ENCODE measurements at regions not wholly inside any gene's neighbourhood (a gene's known extent, or its start where the extent isn't known, plus 50 kb on each side); places are given as distances from the start of the nearest gene placed in this dataset.

DNA sequence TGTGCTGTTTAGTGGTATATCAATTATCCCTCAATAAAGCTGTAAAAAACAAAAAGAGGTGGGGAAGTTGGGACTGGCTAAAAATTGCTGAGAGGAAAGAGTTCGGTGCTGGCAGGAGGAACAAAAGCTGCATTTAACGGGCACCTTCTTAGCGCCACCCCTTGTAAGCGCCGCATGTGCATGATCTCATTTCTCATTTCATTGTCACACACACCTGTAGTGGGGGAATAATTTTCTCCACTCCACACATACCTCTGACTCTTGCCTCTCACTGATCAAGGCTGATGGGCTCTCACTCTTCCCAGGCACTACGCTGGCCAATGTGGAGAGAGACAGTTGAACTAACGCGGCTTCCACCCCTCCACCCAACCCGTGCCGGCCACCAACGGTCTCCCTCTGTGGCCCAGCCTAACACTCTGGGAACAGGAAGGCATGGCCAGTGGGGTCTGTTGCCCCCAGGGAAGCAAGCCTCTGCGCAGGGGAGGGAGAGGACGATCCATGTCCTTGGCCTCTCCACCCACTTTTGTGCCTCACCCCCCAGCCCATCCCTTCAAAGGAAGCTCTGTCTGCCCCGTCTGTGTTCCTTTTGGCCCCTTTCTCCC is 186.7 kb upstream of the SYT13 start:
- ChIA-PET CTCF (no interaction called here), POLR2A (no interaction called here)
- FAIRE-seq, result no peak
- WGBS (ENCODE audit: missing lambda C conversion rate), result 52% methylated on average over 14 of the region's 14 CpGs
- no peak overlapping the region for H3K4me3 ChIP-seq
- no peak for DNase-seq (ENCODE audit: low read depth in 1 of 2, low spot score in 1 of 2)
- no peak for ATAC-seq
- no peak overlapping the region for H3K27ac ChIP-seq
- H3K4me2 ChIP-seq, result no peak overlapping the region
- TF ChIP-seq BHLHE40 (IDR thresholded peaks at IDR 0.05; ENCODE audit: low read depth, low read length), result no peak
- no peak for TF ChIP-seq KDM5A (IDR thresholded peaks at IDR 0.05)
- no peak for TF ChIP-seq NPAS2 (CRISPR knock-in tag; IDR thresholded peaks at IDR 0.05; ENCODE audit: borderline replicate concordance)
- no peak for TF ChIP-seq FOSL2 (IDR thresholded peaks at IDR 0.05)
- TF ChIP-seq FOSL2 (CRISPR knock-in tag; IDR thresholded peaks at IDR 0.05), result no peak
- no peak for TF ChIP-seq FOXS1 (CRISPR knock-in tag; IDR thresholded peaks at IDR 0.05)
- TF ChIP-seq ESRRA (IDR thresholded peaks at IDR 0.05; ENCODE audit: borderline replicate concordance, low read length), result no peak
- TF ChIP-seq CBX8 (IDR thresholded peaks at IDR 0.05), result no peak
- TF ChIP-seq TFCP2L1 (CRISPR knock-in tag; IDR thresholded peaks at IDR 0.05), result no peak
- no peak for TF ChIP-seq TP53 (CRISPR knock-in tag; IDR thresholded peaks at IDR 0.05)
- no peak for TF ChIP-seq NFE2L2 (conservative IDR thresholded peaks at IDR 0.05; ENCODE audit: low read length)
- no peak for TF ChIP-seq RNF2 (IDR thresholded peaks at IDR 0.05; ENCODE audit: borderline replicate concordance, low read depth)
- no peak for TF ChIP-seq HOXB13 (CRISPR knock-in tag; IDR thresholded peaks at IDR 0.05; ENCODE audit: low read depth)
- TF ChIP-seq SREBF2 (IDR thresholded peaks at IDR 0.05), result no peak
- TF ChIP-seq EHMT2 (IDR thresholded peaks at IDR 0.05; ENCODE audit: low read depth), result no peak
- no peak for TF ChIP-seq POLR2A (IDR thresholded peaks at IDR 0.05; ENCODE audit: low read length)
- TF ChIP-seq EP300 (IDR thresholded peaks at IDR 0.05), result no peak
- no peak for TF ChIP-seq ZC3H11A (IDR thresholded peaks at IDR 0.05)
- H3K9me3 ChIP-seq, result no peaks in the 10 kb centered on the region
- no peaks in the 10 kb centered on the region for H3K4me1 ChIP-seq

DNA sequence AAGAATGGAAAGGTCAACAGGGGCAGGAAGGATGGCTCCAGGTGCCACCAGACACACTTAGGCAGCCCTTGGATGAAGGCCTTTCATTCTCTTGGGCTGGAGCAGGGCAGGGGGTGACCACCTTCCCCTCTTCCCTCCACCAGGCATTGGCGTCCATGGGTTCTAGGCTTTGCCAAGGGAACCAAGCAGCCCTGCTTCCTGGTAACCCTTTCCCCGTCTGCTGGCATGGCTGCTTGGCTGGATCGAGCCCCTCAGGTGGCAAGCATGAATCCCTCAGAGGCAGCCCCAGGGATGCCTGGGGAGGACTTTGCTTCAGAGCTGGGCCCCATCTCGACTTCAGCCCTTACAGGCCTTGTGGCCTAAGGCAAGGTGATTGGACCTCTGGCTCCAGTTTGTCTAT is 185.1 kb upstream of the SYT13 start:
- ChIA-PET POLR2A (no interaction called here), CTCF (no interaction called here)
- TF ChIP-seq NR3C1 (IDR thresholded peaks at IDR 0.05) (no peak), GATA3 (IDR thresholded peaks at IDR 0.05; ENCODE audit: borderline replicate concordance) (no peak), PBX3 (IDR thresholded peaks at IDR 0.05) (no peak), NFE2L2 (conservative IDR thresholded peaks at IDR 0.05; ENCODE audit: low read length) (no peak)
- WGBS (ENCODE audit: missing lambda C conversion rate), result 45% methylated on average over 4 of the region's 4 CpGs
- Histone ChIP-seq H3K4me1 (no peaks in the 10 kb centered on the region), H3K4me2 (no peak overlapping the region), H3K9me3 (no peaks in the 10 kb centered on the region), H3K27ac (no peak overlapping the region), H3K4me3 (no peak overlapping the region)
- FAIRE-seq (no peak), ATAC-seq (no peak), DNase-seq (ENCODE audit: low read depth in 1 of 2, low spot score in 1 of 2) (no peak)

- Histone ChIP-seq H3K4me1 (no peaks in the 10 kb centered on the region), H3K4me3 (no peak overlapping the region), H3K4me2 (no peak overlapping the region), H3K9me3 (no peaks in the 10 kb centered on the region), H3K27ac (no peak overlapping the region)
- WGBS (ENCODE audit: missing lambda C conversion rate), result 53% methylated on average over 2 of the region's 3 CpGs
- FAIRE-seq (no peak), DNase-seq (ENCODE audit: low read depth in 1 of 2, low spot score in 1 of 2) (no peak), ATAC-seq (no peak)
- ChIA-PET POLR2A (no interaction called here), CTCF (interaction anchor here (2.3 kb wide), 1 partner anchor 184 kb away, joined by 9 read pairs; no protein-coding TSS in a partner anchor)
- no peak for TF ChIP-seq HOXB13 (CRISPR knock-in tag; IDR thresholded peaks at IDR 0.05; ENCODE audit: low read depth)
- no peak for TF ChIP-seq CBX2 (IDR thresholded peaks at IDR 0.05; ENCODE audit: borderline replicate concordance, low read depth)
- TF ChIP-seq ZSCAN20 (CRISPR knock-in tag; IDR thresholded peaks at IDR 0.05), result no peak
- TF ChIP-seq MAX (IDR thresholded peaks at IDR 0.05), result no peak
- no peak for TF ChIP-seq CBX8 (IDR thresholded peaks at IDR 0.05)
- no peak for TF ChIP-seq TP53 (CRISPR knock-in tag; IDR thresholded peaks at IDR 0.05)
- no peak for TF ChIP-seq BHLHE40 (IDR thresholded peaks at IDR 0.05; ENCODE audit: low read depth, low read length)
- TF ChIP-seq CHD4 (IDR thresholded peaks at IDR 0.05; ENCODE audit: borderline replicate concordance), result no peak
- TF ChIP-seq RNF2 (IDR thresholded peaks at IDR 0.05; ENCODE audit: borderline replicate concordance, low read depth), result no peak
- TF ChIP-seq POLR2A (IDR thresholded peaks at IDR 0.05; ENCODE audit: low read length), result no peak
Observed at GRCh38 chr11:45470794-45471167, 184.6 kb upstream of the SYT13 start.
